Fibroblast of villous mesenchyme (primary cell): ENCODE measurements at regions not wholly inside any gene's neighbourhood (a gene's known extent, or its start where the extent isn't known, plus 50 kb on each side); places are given as distances from the start of the nearest gene placed in this dataset.
"Not testable (repeated sequence)": the region's sequence is repeated elsewhere in the genome, so short reads cannot be mapped to it uniquely, and the experiment has no call there.

Experiments
- DNase-seq: peaks from one replicate; pipeline ENCODE4 v3.0.0-alpha.2; 2010; ENCODE audit warnings: low read depth
- H3K4me3 ChIP-seq: 2 replicates; pipeline ENCODE4 v1.5.1; 2011; ENCODE audit warnings: low read depth, mild to moderate bottlenecking, low read length
- CTCF ChIP-seq: IDR thresholded peaks from 2 replicates; pipeline ENCODE4 v1.5.1; 2012; ENCODE audit warnings: low read depth, mild to moderate bottlenecking, low read length; ENCODE audit not compliant: insufficient read depth

- TF ChIP-seq CTCF, result no peak
These were observed 161.3 kb upstream of the PTGFR start for GRCh38 chr1:78329475-78329874.

GRCh38 chr1:78331799-78332198 is 159.0 kb upstream of the PTGFR start:
- DNase-seq, result no peak
- no peak overlapping the region for H3K4me3 ChIP-seq
- TF ChIP-seq CTCF, result no peak

More at GRCh38 chr1:78329475-78329874, 161.3 kb upstream of the PTGFR start:
- no peak overlapping the region for H3K4me3 ChIP-seq
- no peak for DNase-seq

DNA sequence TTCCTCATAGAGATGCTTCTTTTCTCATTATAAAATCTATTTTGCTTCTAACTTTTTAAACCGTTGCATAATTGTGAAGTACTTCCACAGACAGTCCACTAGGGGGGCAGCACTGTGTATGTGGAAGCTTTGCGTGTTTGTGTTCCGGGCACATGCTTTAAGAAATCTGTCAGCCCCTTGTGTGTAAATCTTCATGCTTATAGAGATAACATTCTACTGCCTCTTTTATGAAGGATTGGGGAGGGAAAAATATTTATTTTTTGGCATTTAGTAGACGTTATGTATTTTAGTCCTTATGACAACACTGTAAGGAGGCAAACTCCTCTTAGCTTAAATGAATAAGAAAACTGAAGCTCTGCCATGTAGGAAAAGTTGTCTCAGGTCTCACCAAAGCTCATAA is 157.3 kb upstream of the PTGFR start:
- TF ChIP-seq CTCF, result peak; percentile 93
- DNase-seq, result peak; percentile 67
- H3K4me3 ChIP-seq, result no peak overlapping the region

- TF ChIP-seq CTCF, result no peak
- no peak for DNase-seq
- H3K4me3 ChIP-seq, result no peak overlapping the region
These were observed 156.7 kb upstream of the PTGFR start for GRCh38 chr1:78334114-78334513.

GRCh38 chr1:78334952-78335351 is 155.8 kb upstream of the PTGFR start:
- H3K4me3 ChIP-seq, result no peak overlapping the region
- no peak for TF ChIP-seq CTCF
- DNase-seq, result no peak

DNA sequence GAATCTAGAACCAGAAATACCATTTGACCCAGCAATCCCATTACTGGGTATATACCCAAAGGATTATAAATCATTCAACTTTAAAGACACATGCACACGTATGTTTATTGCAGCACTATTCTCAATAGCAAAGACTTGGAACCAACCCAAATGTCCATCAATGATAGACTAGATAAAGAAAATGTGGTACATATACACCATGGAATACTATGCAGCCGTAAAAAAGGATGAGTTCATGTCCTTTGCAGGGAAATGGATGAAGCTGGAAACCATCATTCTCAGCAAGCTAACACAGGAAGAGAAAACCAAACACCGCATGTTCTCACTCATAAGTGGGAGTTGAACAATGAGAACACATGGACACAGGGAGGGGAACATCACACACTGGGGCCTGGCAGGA is 154.0 kb upstream of the PTGFR start:
- H3K4me3 ChIP-seq, DNase-seq: not testable (repeated sequence)

DNA sequence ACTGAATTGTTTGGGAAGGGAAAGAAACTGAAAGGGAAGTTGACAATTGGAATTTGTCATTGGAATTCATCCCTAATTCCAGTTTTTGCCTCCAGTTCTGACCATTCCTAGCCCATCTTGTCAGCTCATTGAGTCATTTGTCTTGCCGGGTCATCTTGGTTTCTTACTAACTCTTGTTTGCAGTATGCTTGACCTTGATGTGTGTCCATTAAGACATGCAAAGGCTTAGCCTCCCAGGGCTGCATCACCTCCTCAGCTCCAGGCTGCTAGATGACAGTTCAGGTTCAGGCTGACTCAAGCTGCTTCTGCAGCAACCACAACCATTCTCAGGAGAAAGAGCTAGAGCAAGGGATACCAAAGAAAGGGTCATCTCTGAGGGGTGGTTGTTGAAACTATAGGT is 151.3 kb upstream of the PTGFR start:
- TF ChIP-seq CTCF, result no peak
- DNase-seq, result peak; percentile 10
- no peak overlapping the region for H3K4me3 ChIP-seq
